ENCODE measurements at regions not wholly inside any gene's neighbourhood (a gene's known extent, or its start where the extent isn't known, plus 50 kb on each side); places are given as distances from the start of the nearest gene placed in this dataset.

- TF ChIP-seq EZH2 (IDR thresholded peaks at IDR 0.05; ENCODE audit: low read length): no peak
- TF ChIP-seq CTCF (optimal IDR thresholded peaks at IDR 0.05 in 1 of 3, IDR thresholded peaks at IDR 0.05 in 1 of 3, conservative IDR thresholded peaks at IDR 0.05 in 1 of 3; ENCODE audit: extremely low read depth in 1 of 3, insufficient read depth in 2 of 3, low read length in 3 of 3): no peak
Measured at GRCh38 chr11:31953803-31954327, 137.0 kb upstream of the RCN1 start.
